ACHN (cell line): ENCODE measurements at regions not wholly inside any gene's neighbourhood (a gene's known extent, or its start where the extent isn't known, plus 50 kb on each side); places are given as distances from the start of the nearest gene placed in this dataset.
A peak's percentile ranks its signal among the peaks of the same experiment; 100 is the strongest.

Source experiments
- DNase-seq: peaks from one replicate; pipeline ENCODE4 v3.0.0-alpha.2; 2015
- in situ Hi-C: cut with HindIII; loops from 2 replicates; pipeline ENCODE4 v1.10.0; 2017; ENCODE audit warnings: low sequenced_read_pairs, low pct_ligation_motif_present, low pct_unique_long_range_greater_than_20kb

DNA sequence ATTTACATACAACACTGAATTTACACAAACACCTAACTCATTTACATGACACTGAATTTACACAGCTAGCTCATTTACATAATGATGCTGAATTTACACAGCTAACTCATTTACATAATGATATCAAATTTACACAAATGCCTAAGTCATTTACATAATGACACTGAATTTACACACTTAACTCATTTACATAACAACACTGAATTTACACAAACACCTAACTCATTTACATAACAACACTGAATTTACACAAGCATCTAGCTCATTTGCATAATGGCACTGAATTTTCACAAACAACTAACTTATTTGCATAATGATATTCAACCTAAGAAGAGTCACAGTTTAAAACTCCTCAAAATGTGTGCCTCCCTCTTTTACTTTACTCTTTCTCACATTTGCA is 511.7 kb downstream of the GALR1 start:
- DNase-seq: no peak
- in situ Hi-C loops: no loop called here

GRCh38 chr18:77762014-77762413 is 512.4 kb downstream of the GALR1 start:
- no peak for DNase-seq
- in situ Hi-C loops: no loop called here

DNA sequence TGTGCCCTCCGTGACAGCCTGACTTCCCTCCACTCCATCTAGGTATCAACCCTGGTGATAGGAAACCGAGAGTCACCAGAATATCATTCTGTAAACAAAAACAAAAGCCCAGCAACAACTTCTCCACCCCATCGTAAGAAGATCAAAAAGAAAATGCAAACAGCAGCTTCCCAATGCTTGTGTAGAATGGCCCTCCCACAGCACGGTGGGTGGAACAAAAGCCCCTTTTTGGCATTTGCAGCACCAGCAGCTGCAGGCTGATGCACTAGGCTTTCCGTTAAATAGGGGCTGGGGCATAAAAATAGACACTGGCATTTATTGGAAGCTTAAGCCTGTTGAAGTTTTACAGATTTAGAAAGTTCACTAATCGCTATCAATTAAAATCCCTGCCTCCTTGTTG is 513.0 kb downstream of the GALR1 start:
- in situ Hi-C loops: no loop called here
- no peak for DNase-seq

GRCh38 chr18:77763530-77764145 is 514.0 kb downstream of the GALR1 start:
- no peak for DNase-seq
- in situ Hi-C loops: no loop called here

GRCh38 chr18:77765468-77765867 is 515.8 kb downstream of the GALR1 start:
- peak; percentile 23 for DNase-seq
- in situ Hi-C loops: no loop called here

GRCh38 chr18:77766421-77766820 is 516.8 kb downstream of the GALR1 start:
- in situ Hi-C loops: no loop called here
- DNase-seq: no peak

DNA sequence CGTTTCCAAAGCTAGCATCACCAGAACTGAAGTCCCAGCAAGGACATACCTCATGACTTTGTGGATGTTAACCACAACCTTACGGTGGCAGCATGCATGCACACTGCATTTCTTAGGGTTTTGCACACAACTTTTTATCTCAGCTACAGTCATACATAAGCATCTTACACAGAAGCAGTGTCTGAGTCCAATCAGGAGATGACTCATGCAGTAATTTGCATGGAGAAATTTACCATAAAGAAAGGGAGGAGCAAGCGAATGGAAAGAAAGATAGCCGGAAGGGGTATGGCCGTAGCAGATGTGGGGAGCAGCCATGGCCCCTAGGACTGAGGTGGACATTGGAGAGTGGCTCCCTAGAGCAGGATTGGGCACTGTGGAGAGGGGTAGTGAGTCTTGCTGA is 522.5 kb downstream of the GALR1 start:
- DNase-seq: no peak
- in situ Hi-C loops: no loop called here

- no peak for DNase-seq
- in situ Hi-C loops: no loop called here
Measured at GRCh38 chr18:77776104-77776503, 526.5 kb downstream of the GALR1 start.

- in situ Hi-C loops: no loop called here
- no peak for DNase-seq
Measured at GRCh38 chr18:77777163-77777562, 527.5 kb downstream of the GALR1 start.

GRCh38 chr18:77784759-77785379 is 535.2 kb downstream of the GALR1 start:
- in situ Hi-C loops: no loop called here

GRCh38 chr18:77785415-77785975 is 535.8 kb downstream of the GALR1 start:
- in situ Hi-C loops: no loop called here
- DNase-seq: no peak

More at GRCh38 chr18:77784759-77785379, 535.2 kb downstream of the GALR1 start:
- DNase-seq: no peak

DNA sequence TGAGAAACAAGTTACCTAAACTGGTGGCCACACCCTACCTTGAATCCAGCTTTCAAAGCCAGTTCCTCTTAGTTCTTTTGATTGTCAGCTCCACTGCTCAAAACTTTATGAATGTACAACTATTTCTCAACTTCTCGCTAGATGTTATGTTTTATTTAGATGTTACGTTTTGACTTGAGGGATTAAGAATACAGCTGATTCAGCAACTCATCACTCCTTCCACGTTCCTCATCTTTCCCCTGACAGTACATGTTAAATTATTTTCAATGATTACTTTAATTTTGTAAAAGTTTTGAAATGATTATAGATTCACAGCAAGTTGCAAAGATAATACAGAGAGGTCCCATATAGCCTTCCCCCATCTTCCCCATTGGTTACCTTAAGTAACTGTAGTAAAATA is 553.4 kb downstream of the GALR1 start:
- in situ Hi-C loops: no loop called here
- DNase-seq: no peak

DNA sequence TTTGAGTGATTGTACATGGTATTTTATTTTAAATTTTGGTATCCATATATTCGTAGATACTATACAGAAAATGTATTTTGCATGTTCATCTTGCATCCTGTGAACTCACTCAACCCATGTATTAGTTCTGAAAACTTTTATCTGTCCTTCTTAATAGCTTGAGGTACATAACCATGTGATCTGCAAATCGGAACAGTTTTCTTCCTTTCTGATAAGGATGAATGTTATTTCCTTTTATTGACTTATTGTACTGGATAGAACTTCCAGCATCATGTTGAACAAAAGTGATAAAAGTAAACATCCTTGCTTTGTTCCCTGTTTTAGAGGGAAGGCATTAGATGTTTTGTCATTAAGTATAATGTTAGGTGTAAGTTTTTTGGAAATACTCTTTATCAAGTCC is 554.7 kb downstream of the GALR1 start:
- DNase-seq: no peak
- in situ Hi-C loops: no loop called here

DNA sequence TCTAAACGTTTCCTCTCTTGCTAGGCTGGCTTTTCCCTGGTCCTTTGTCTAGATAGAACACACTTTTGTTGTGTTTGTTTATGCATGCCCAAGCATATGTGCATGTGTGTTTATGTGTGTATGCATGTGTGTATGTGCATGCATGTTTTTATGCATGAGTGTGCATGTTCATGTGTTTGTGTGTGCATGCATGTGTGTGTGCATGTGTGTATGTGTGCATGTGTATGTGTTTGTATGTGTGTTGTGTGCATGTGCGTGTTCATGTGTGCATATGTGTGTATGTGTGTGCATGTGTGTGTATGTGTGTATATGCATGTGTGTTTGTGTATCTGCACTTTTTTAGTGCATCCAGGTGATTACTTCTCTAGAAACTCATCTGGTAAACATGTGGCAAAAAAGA is 558.0 kb downstream of the GALR1 start:
- in situ Hi-C loops: no loop called here
- DNase-seq: no peak

DNA sequence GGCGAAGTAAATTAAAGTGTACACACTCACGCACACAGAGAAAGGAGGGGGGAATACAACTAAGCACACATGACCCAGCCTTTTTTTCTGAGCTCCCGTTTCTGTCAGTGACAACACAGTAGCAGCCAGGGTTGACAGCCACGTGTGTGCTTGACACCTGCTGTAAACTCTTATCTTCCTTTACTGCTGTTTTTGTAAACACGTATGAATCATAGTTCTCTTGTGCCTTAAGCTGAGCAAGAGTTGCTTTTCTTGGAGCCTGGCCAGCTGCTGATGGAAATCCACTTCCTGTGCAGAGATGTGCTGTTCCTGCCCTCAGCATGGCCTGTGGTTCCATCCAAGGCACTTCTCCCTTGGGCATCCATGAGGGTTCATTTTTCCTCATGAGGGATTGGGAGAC is 561.9 kb downstream of the GALR1 start:
- in situ Hi-C loops: no loop called here
- no peak for DNase-seq

DNA sequence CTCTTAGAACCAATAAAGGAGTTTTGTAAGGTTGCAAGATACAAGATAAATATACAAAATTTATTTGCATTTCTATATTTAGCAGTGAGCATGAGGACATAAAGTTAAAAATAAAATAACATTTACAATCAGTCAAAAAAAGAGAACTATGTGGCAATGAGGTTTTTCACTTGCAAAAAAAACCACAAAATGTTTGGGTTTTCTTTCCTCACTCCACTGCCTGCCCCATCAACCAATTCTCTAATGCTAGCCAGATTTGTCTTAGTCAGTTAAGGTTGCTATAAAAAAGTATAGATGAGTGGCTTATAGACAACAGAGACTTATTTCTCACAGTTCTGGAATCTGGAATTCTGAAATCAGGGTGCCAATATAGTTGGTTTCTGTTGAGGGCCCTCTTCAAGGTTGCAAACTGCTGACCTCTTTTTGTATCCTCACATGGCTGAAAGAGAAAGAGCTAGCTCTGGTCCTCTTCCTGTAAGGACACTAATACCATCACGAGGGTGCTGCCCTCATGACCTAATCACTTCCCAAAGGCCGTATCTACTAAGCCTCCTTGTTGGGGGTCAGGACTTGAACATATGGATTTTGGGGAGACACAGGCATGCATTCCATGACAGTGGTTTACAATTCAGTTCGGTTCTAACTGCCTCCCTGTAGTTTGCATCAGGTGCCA is 566.2 kb downstream of the GALR1 start:
- no peak for DNase-seq
- in situ Hi-C loops: no loop called here

DNA sequence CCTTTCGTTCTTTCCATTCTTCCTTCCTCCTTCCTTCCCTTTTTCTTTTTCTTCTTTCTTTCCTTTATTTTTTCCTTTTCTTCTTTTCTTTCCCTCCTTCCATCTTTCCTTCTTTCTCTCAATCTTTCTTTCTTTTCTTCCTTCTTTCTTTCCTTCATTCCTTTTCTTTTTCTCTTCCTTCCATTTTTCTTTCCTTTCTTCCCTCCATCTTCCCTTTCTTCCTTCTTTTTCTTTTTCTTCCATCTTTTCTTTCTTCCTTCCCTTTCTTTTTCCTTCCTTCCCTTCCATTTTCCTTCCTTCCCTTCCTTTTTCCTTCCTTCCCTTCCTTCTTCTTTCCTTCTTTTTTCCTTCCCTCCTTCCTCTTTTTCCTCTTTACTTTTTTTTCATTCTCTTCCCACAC is 568.7 kb downstream of the GALR1 start:
- in situ Hi-C loops: no loop called here

GRCh38 chr18:77820472-77820871 is 570.8 kb downstream of the GALR1 start:
- in situ Hi-C loops: no loop called here
- DNase-seq: no peak

More for the DNA sequence above, 568.7 kb downstream of the GALR1 start:
- DNase-seq: no peak

GRCh38 chr18:77821892-77822291 is 572.2 kb downstream of the GALR1 start:
- DNase-seq: no peak
- in situ Hi-C loops: no loop called here

DNA sequence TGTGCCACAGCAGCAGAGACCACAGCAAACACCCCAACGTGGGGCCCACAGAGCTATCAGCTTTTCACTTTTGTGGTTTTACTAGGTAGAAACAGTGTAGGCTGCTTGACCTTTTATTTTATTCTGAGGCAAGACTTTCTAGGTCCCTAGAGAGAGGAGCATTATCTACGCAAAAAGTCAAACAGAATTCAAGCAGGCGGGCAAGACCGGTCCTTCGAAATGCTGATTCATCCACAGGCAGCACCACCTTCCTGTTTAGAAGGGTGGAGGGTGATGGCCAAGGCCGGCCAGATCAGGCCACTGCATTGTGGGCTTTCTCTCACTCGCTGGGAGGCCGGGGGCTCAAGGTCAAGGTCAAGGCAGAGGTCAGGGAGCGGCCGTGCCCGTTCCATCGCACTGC is 573.0 kb downstream of the GALR1 start:
- in situ Hi-C loops: no loop called here
- no peak for DNase-seq
